ENCODE measurements at regions not wholly inside any gene's neighbourhood (a gene's known extent, or its start where the extent isn't known, plus 50 kb on each side); places are given as distances from the start of the nearest gene placed in this dataset.

DNA sequence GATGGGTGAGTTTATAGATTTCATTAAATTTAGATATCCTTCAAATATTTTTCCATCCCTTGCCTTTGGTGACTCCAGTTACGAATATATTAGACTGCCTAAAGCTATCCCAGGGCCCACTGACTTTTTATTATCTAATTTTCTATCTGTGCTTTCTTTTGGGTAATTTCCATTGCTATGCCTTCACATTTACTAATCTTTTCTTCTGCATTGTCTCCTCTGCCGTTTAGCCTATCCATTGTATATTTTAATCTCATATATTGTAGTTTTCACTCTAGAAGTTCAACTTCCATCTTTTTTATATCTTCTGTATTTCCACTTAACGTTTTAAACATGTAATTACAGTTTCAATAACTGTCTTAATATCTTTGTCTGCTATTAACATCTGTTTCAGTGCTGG, 78.6 kb upstream of the HDAC9 start:
- H3K4me3 ChIP-seq (ENCODE audit: low read length), result no peak overlapping the region
- DNase-seq (ENCODE audit: low read depth, low spot score), result no peak

DNA sequence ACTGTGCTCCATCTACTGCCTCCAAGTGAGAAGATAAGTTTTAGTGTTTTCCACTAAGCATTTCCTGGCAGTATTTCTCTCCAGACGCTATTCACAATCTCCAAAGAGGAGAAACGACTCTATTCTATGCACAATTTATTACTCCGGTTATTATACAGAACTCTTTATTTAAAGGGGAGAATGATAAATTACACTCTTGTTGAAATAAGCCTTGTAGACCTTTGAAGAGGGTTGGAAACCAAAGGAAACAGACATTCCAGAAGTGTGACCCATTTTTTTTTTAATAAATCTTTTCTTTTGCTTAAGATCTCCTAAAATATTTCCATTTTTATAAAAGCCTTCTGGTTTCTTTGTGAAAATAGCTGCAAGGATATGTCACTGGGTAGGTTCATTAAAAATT, 76.1 kb upstream of the HDAC9 start:
- no peak overlapping the region for H3K4me3 ChIP-seq (ENCODE audit: low read length)
- no peak for DNase-seq (ENCODE audit: low read depth, low spot score)

DNA sequence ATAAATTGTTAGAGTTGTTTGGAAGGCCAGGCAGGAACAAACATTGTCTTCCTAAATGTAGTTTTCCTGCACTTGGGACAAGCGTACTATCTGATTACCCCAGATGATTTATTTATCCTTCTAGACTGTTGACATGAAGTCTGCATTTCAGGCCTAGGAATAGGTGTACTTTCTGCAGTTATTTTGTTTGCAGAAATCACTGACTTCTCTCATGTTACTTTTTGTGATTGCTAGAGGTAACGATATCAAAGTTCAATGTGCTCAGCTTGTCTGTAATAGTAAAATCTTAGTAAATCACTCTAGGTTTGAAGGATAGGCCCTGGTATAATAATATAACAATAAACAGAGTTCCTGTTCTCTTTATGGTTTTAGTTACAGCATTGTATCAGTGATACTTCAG, 75.4 kb upstream of the HDAC9 start:
- H3K4me3 ChIP-seq (ENCODE audit: low read length), result no peak overlapping the region
- no peak for DNase-seq (ENCODE audit: low read depth, low spot score)

DNA sequence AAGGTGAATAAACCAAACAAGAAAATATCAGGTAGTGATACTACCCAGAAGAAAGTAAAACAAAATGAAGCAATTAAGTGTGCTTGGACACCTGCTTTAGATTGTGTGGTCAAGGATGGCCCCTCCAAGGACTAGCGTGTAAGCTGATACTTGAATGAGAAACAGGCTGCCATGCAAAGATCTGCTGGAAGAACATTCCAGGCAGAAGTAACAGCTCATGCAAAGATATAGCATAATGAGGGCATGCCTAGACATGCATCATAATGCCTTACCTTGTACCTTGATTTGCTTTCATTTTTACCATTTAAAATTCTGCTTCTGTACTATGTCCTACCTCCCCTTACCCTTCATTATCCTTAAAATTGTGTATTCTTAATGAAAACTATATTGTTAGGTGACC, 74.8 kb upstream of the HDAC9 start:
- DNase-seq (ENCODE audit: low read depth, low spot score), result no peak

DNA sequence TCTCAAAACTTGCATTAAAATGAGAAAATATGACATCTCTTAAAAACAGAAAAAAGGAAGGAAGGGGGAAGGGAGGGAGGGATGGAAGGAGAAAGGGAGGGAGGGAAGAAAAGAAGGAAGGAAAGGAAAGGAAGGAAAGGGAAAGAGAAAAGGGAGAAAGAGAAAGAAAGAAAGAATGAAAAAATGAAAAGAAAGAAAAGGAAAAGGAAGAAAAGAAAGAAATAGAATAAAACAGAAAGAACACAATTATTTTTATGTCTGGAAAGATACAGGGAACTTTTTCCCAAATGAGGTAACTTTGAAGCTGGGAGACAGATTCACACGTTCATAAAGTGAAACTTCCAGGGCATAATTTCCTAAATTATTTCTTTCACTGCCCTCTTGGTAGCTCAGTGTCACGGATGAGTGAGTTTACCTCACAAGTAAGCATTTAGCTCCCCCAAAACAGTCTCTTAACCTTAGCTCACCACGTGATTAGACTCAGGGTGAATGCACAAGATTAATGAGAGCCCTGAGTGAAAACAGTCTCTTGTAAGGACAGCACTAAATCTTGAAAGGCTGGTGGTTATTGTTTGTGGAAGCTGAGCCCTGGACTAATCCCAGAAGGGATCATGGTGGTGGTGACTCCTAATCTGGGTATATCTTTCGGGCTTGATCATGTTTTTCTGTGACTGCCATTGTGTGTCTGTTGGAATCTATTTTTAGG, 74.1 kb upstream of the HDAC9 start:
- no peak for DNase-seq (ENCODE audit: low read depth, low spot score)
- H3K4me3 ChIP-seq (ENCODE audit: low read length), result no peak overlapping the region

More for the DNA sequence above, 74.8 kb upstream of the HDAC9 start:
- H3K4me3 ChIP-seq (ENCODE audit: low read length), result no peak overlapping the region

DNA sequence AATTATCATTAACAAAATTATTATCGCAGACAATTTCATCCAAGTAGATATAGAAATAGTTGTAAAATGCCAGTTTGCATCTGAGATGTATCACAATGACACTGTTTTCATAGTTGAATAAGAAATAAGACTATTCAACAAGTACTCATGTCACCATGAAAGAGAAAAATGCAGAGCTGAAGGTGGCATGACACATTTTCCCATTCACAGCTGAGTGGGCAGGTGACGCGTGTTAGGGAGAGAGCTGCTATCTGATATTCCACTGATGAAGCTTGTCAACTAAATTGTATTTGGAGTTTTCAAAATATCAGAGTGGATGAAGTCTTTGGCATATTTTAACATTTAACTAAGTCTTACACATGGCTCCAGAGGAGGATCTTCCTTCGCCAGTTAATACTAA, 70.3 kb upstream of the HDAC9 start:
- no peak overlapping the region for H3K4me3 ChIP-seq (ENCODE audit: low read length)
- no peak for DNase-seq (ENCODE audit: low read depth, low spot score)

DNA sequence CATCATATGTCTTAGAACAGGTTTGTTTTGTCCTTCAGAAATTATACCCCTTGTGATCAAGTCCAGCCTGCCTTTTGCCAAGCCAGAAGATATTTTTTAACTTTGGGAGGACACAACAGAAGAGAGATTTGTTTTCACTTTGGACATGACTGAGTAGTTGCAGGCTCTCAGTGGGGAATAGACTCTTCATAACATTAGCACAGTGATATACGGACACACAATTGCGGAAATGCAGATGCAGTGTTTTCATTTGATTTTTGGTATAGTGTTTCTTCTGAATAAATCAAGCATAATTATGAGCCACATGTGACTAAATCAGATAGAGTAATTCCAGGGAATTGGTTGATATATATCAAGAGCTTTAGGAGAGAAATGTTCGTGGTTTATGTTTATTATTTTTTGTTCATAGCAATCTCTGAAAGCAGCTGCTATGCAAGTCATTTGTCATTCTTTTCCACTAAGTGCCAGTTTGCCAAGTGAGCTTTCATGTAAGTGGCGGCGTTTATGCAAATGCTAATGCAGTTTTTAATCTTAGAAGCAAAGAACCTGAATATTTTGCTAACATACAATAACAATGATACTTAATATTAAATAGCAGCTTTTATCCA, 69.6 kb upstream of the HDAC9 start:
- no peak overlapping the region for H3K4me3 ChIP-seq (ENCODE audit: low read length)
- DNase-seq (ENCODE audit: low read depth, low spot score), result no peak

DNA sequence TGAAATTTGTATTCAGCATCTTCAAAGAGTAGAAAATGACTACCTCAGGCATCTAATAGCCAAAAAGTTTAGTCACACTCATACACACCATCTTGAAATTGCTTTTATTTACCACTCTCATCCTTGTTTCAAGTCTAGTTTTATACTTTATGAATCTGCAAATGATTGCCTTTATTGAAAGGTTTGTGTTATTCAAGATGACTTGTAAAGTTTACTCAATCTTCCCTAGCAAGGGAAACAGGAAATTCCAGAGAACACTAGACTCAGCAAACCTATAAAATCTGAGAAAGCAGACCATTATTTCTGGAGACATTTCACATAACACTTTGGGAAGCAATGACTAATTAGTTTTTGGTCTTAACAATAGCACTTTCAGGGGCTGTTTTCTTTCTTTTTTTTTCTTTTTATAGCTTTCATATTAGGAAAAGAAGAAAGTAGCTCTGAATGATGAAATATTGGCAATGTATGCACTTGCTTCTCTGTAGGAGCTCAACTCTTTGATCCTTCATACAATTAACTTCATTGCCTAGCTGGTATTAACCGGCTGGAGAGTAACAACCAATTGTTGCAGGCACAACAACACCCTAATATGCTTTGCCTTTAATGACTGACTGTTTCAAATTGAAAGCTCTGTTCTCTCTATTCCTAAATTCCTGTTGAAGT, 68.9 kb upstream of the HDAC9 start:
- no peak overlapping the region for H3K4me3 ChIP-seq (ENCODE audit: low read length)
- DNase-seq (ENCODE audit: low read depth, low spot score), result no peak

DNA sequence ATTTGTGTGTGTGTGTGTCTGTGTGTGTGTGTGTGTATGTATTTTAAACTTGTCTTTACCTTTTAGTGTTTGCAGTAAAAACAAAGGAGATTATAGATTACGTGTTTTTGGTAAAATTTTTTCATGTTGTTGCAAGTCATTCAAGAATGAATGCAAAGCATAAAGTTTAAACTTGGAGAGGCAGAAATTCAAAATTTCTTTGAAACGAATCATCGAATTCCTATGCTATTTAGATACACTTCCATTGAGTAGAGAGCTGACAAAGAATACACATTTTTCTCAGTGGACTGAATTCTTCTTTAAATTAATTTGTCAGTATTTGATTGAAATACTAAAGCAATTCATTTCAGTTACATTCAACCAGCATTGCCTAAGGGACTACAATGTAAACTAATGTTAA, 66.0 kb upstream of the HDAC9 start:
- H3K4me3 ChIP-seq (ENCODE audit: low read length), result no peak overlapping the region
- no peak for DNase-seq (ENCODE audit: low read depth, low spot score)

DNA sequence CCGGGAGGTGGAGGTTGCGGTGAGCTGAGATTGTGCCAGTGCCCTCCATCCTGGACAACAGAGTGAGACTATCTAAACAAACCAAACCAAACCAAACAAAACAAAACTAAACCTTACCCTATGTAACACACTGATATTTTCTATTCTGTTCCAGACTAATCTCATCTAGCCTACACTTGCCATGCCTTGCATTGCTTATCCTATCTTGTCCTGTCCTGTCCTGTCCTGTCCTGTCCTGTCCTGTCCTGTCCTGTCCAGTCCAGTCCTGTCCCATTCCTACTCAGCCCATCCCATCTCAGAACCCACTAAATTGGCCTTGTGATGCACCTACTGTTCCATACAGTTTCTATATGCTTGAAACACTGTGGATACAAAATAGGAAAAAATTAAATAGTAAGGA, 64.7 kb upstream of the HDAC9 start:
- DNase-seq (ENCODE audit: low read depth, low spot score), result no peak

DNA sequence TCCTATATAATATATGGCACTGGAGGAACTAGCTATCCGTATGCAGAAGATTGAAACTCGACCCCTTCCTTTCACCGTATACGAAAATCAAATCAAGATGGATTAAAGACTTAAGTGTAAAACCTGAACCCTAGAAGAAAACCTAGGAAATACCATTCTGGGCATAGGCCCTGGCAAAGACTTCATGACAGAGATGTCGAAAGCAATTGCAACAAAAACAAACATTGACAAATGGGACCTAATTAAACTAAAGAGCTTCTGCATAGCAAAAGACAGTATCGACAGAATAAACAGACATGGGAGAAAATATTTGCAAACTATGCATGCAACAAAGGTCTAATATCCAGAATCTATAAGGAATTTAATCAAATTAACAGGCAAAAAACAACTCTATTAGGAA, 61.4 kb upstream of the HDAC9 start:
- no peak overlapping the region for H3K4me3 ChIP-seq (ENCODE audit: low read length)
- no peak for DNase-seq (ENCODE audit: low read depth, low spot score)

More for the DNA sequence above, 64.7 kb upstream of the HDAC9 start:
- H3K4me3 ChIP-seq (ENCODE audit: low read length), result no peak overlapping the region

DNA sequence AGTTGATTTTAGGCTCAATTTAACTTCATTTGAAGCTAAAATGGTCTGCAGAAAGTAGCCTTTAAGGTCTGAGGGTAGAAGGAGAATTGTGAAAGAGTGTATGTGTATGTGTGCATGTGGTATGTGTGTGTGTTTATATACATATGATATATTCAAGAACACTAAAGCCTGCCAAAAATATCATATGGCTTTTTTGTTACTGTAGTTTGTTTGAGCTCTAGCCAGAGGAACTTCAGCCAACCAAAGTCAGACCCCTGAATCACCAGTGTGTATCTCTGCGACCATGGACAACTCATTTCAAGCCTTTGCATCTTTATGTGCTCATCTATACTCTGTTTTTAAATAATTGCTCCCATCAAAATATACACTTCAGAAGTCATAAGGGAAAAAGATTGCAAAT, 58.4 kb upstream of the HDAC9 start:
- H3K4me3 ChIP-seq (ENCODE audit: low read length), result no peak overlapping the region
- DNase-seq (ENCODE audit: low read depth, low spot score), result no peak

DNA sequence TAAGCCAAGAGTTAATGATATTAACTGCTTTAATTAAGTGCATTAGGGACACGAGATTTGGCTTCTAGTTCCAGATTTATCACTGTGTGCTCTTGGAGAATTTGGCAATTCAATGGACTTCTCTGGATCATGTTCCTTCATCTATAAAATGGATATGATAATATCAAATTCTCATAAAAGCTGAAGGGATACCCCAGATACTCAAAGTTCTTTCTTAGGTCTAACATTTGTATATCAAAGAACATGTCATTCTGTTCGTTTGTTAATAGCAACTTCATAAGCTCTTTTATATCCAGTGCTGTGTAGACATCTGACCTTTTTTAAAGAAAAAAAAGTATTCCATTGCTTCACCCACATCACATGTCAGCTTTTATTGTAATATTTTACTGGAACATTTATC, 54.6 kb upstream of the HDAC9 start:
- DNase-seq (ENCODE audit: low read depth, low spot score), result no peak
- H3K4me3 ChIP-seq (ENCODE audit: low read length), result no peak overlapping the region

DNA sequence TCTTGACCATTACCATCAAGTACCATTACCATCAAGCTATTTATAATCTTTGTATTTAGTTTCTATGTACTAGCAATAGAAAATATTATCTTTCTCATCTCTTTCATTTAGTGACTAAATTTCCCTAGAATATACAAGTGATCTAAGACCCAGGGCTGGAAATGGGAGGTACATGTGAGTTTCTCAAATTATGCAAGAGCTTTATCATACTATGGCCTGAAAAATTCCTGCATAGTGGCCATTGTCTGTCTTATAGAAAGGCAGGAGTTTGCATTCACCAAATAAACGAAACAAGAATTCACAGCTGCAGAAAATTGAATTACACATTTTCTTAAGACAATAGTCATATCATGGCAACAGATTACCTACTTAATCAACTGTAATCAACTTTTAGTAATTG, 50.7 kb upstream of the HDAC9 start:
- no peak for DNase-seq (ENCODE audit: low read depth, low spot score)
- no peak overlapping the region for H3K4me3 ChIP-seq (ENCODE audit: low read length)

DNA sequence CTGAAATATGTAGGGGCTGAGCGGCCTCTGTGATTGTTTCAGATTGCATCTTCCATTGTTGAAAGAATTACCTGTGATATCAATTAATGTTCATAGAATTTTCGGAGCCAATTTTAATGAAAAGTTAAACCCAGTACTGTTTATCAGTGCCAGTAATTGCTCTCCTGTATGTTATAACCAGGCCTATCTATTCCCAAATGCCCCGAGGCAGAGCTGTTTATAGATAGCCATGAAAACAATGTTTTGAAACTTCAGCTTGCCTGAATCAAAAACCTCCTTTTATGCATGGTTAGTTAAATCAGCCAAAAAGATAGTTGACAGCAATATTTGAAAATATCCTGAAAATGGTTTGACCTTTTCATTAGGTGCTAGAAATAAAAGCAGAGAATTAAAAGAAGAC, 50.1 kb upstream of the HDAC9 start:
- H3K4me3 ChIP-seq (ENCODE audit: low read length), result no peak overlapping the region
- no peak for DNase-seq (ENCODE audit: low read depth, low spot score)
